ENCODE measurements at regions not wholly inside any gene's neighbourhood (a gene's known extent, or its start where the extent isn't known, plus 50 kb on each side); places are given as distances from the start of the nearest gene placed in this dataset.

DNA sequence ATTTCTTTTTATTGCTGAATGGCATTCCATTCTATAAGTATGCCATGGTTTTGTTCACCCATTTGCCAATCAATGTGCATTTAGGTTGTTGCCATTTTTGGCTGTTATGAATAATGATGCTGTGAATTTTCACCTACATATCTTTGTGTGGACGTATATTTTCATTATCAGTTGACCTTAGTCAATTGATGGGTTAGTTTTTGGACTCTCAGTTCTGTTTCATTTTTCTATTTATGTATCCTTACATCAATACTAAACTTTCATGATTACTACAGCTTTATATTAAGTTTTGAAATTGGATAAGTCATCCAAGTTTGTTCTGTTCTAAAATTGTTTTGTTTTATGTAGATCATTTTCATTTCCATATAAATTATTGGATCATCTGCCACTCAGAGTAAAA lies 261.9 kb upstream of the CNR1 start:
- no peak for TF ChIP-seq EZH2 (IDR thresholded peaks at IDR 0.05)
- TF ChIP-seq POLR2AphosphoS5 (IDR thresholded peaks at IDR 0.05; ENCODE audit: borderline replicate concordance, low read depth, low read length): no peak
